ENCODE measurements at regions not wholly inside any gene's neighbourhood (a gene's known extent, or its start where the extent isn't known, plus 50 kb on each side); places are given as distances from the start of the nearest gene placed in this dataset.

DNA sequence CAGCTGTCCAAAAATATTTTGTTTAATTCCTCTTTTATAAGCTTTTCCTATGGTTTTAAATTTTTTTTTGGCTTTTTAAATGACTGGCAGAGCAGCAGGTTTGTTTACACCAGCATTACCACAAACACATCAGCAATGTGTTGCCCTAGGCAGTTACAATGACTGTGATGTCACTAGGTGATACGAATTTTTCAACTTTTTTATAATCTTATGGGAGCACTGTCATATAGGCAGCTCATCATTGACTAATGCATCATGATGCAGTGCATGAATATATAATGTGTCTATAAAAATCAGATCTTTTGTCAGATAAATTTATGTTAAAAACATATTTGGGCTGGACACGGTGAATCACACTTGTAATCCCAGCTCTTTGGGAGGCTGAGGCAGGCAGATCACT lies 231.6 kb upstream of the SLIT2 start:
- TF ChIP-seq ZNF296 (CRISPR knock-in tag; conservative IDR thresholded peaks at IDR 0.05) (no peak), FOXK1 (CRISPR knock-in tag; IDR thresholded peaks at IDR 0.05; ENCODE audit: borderline replicate concordance, low read depth) (no peak), ZNF776 (CRISPR knock-in tag; IDR thresholded peaks at IDR 0.05) (no peak), CBX1 (IDR thresholded peaks at IDR 0.05; ENCODE audit: low read depth) (no peak)
- TF ChIP-seq, protein P1, sequence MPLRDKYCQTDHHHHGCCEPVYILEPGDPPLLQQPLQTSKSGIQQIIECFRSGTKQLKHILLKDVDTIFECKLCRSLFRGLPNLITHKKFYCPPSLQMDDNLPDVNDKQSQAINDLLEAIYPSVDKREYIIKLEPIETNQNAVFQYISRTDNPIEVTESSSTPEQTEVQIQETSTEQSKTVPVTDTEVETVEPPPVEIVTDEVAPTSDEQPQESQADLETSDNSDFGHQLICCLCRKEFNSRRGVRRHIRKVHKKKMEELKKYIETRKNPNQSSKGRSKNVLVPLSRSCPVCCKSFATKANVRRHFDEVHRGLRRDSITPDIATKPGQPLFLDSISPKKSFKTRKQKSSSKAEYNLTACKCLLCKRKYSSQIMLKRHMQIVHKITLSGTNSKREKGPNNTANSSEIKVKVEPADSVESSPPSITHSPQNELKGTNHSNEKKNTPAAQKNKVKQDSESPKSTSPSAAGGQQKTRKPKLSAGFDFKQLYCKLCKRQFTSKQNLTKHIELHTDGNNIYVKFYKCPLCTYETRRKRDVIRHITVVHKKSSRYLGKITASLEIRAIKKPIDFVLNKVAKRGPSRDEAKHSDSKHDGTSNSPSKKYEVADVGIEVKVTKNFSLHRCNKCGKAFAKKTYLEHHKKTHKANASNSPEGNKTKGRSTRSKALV (CRISPR knock-in tag; IDR thresholded peaks at IDR 0.05), result no peak

All from HepG2 (cell line).